Fibroblast of skin of back (primary cell): ENCODE measurements at regions not wholly inside any gene's neighbourhood (a gene's known extent, or its start where the extent isn't known, plus 50 kb on each side); places are given as distances from the start of the nearest gene placed in this dataset.

Experiments
- DNase-seq: peaks from one replicate; pipeline ENCODE4 v3.0.0-alpha.2; 2013

DNA sequence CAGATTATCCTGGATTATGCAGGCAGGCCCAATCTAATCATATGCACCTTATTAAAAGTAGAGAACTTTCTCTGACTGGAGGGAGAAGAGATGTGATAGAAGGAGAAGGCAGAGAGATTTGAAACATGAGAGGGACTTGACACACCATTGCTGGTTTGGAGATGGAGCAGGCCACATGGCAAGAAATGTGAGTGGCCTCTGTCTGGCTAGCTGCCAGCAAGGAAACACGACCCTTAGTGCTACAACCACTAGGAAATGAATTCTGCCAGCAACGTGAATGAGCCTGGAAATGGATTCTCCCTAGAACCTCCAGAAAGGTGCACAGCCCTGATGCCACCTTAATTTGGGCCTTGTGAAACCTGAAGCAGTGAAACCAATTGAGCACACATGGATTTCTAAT, 79.5 kb upstream of the MBNL3 start:
- DNase-seq = no peak

DNA sequence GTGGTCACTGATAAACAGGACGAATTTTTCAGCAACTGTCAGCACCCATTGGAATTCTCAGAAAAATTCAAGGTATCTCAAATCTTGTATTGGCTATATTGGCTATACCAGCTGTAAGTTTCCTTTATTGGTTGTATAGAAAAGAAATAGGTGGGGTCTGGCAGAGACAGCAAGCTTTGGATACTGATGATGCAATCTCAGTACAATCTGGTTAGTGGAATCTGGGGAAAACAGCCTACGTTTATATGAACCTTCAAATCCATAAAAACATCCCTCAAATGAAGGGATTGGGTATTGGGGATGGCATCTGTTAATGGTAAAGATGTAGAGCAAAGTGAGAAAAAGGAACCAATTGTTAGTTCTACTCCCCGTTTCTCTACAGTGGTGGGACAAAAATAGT, 76.4 kb upstream of the MBNL3 start:
- no peak for DNase-seq

DNA sequence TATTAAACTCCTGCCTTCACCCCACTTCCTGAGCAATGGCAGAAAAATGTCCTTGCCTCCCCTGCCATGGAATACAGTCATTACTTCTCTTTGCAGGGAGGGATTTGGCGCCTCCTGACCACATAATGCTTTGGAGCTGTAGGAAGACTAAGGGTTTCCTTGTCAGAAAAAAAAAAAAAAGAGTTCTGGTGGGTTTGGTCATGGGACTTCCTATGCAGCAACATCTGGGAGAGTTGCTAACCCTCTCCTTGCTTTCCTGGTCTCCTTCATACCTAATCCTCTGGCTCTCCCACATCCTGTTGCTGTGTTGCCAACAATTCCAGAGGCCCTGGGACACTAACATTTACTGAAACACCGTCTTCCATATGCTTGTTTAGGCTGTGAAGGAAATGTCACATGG, 75.1 kb upstream of the MBNL3 start:
- peak; percentile 58 for DNase-seq

DNA sequence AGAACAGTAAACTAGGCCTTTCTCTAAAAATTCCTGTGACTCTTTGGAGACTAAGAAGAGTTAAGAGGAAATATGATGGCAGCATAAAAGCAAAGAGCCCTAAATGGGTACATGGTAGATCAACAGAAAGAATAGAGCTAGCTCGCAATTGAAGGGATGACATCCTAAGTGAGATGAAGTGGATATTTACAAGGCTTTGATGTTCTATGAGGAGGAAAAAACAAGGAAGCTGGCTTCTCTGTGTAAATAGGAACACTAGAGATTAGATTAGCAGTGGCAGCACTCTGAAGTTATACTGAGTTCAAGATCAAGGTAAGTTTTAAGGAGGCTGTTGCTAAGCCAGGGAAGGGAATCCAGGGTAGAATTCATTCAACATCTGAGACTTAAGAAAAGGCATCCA, 73.1 kb upstream of the MBNL3 start:
- no peak for DNase-seq

DNA sequence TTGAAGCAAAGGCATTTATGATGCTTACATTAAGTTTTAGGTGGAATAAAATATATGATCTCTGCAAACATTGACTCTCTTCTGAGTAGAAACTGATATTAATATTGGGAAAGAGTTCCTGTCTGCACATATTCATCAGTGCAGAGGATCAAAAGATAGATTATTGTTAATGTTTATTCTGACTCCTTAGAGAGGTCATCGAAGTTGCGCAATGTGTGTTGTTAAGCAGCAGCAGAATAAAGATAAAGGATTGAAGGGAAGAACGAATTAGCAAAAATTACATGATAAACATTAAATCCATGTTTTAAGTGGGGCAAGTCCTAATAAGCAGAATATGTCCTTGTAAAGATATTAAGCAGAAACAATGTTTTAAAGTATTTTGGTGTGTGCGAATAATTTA, 72.6 kb upstream of the MBNL3 start:
- no peak for DNase-seq

DNA sequence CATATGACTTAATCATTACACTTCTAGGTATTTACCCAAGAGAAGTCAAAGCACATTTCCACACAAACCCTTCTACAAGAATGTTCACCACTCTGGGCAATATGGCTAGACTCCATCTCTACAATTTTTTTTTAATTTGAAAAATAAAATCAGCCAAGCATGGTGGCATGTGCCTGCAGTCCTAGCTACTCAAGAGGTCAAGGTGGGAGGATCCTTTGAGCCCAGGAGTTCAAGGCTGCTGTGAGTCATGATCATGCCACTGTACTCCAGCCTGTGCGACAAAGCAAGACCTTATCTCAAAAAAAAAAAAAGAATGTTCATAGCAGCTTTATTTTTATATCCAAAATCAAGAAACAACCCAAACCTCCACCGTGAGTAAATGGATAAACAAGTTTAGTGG, 70.3 kb upstream of the MBNL3 start:
- no peak for DNase-seq

DNA sequence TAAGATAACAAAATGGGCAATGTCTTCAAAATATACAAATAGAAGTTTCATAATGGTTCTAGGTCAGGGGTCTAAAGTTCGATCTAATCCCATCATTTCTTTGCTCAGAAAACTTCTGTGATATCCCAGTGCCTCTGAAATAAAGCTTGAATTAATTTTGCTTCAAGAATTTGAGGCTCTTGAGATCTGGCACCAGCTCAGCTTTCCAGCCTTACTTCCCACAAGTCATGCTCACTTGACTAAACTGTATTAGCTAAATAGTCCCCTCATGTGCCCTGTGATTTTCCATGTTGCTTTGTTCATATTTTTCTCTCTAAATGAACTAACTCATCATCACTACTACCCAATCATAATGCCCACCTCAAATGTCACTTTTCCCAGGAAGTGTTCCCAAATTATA, 50.8 kb upstream of the MBNL3 start:
- no peak for DNase-seq
